GM13977 (cell line): ENCODE measurements at regions not wholly inside any gene's neighbourhood (a gene's known extent, or its start where the extent isn't known, plus 50 kb on each side); places are given as distances from the start of the nearest gene placed in this dataset.

Experiments
- DNase-seq: peaks from one replicate; pipeline ENCODE4 v3.0.0; 2012; ENCODE audit warnings: low spot score
- CTCF ChIP-seq: IDR thresholded peaks from 2 replicates; pipeline ENCODE4 v1.5.1; 2012; ENCODE audit warnings: mild to moderate bottlenecking, control low read depth; ENCODE audit not compliant: insufficient read depth; ENCODE audit errors: extremely low read depth, missing control alignments
- in situ Hi-C: fragments of 300-500 bp; cut with MboI; formaldehyde crosslinking; loops from one replicate; pipeline ENCODE4 v1.12.0; 2022; ENCODE audit warnings: low sequenced_read_pairs, low pct_unique_long_range_greater_than_20kb, mixed read lengths, inconsistent platforms; ENCODE audit not compliant: unreplicated experiment

GRCh38 chr7:152968514-152968913 is 209.0 kb downstream of the ACTR3B start:
- no peak for DNase-seq
- in situ Hi-C loops = no loop called here
- no peak for TF ChIP-seq CTCF

GRCh38 chr7:152969335-152969734 is 209.8 kb downstream of the ACTR3B start:
- in situ Hi-C loops = no loop called here
- no peak for TF ChIP-seq CTCF
- no peak for DNase-seq

- TF ChIP-seq CTCF = no peak
- in situ Hi-C loops = no loop called here
- no peak for DNase-seq
Observed at GRCh38 chr7:152969839-152970238, 210.3 kb downstream of the ACTR3B start.

GRCh38 chr7:152970481-152970880 is 210.9 kb downstream of the ACTR3B start:
- no peak for TF ChIP-seq CTCF
- in situ Hi-C loops = no loop called here
- no peak for DNase-seq

GRCh38 chr7:152974577-152974976 is 215.0 kb downstream of the ACTR3B start:
- DNase-seq = no peak
- in situ Hi-C loops = no loop called here

GRCh38 chr7:152975076-152975475 is 215.5 kb downstream of the ACTR3B start:
- no peak for DNase-seq
- no peak for TF ChIP-seq CTCF
- in situ Hi-C loops = no loop called here

More at GRCh38 chr7:152974577-152974976, 215.0 kb downstream of the ACTR3B start:
- TF ChIP-seq CTCF = no peak

- TF ChIP-seq CTCF = no peak
- in situ Hi-C loops = no loop called here
- DNase-seq = no peak
Observed at GRCh38 chr7:152979376-152979775, 219.8 kb downstream of the ACTR3B start.
